CD4-positive, alpha-beta T cell treated with Interleukin-4 for 4 hours (primary cell): ENCODE measurements at regions not wholly inside any gene's neighbourhood (a gene's known extent, or its start where the extent isn't known, plus 50 kb on each side); places are given as distances from the start of the nearest gene placed in this dataset.

Experiments used
- DNase-seq: peaks from one replicate; pipeline ENCODE4 v3.0.0-alpha.2; 2020

DNA sequence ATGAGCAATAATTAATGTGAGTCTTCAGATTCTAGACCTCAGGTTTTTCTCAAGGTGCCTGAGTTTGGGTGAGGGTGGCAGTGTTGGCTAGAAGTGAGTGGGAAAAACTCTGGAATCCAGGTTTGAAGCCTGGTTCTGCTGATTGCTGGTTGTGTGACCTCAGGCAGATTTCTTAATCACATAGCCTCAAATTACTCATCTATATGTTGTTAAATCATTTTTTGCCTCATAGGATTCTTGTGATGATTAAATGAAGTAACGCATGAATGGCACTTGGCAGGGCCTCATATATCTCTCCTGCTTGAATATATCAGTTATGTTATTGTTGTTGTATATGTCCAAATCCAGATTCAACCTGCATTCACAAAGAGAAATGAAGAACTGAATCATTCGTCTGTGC lies 60.5 kb downstream of the NR2F2 start:
- DNase-seq, result no peak

DNA sequence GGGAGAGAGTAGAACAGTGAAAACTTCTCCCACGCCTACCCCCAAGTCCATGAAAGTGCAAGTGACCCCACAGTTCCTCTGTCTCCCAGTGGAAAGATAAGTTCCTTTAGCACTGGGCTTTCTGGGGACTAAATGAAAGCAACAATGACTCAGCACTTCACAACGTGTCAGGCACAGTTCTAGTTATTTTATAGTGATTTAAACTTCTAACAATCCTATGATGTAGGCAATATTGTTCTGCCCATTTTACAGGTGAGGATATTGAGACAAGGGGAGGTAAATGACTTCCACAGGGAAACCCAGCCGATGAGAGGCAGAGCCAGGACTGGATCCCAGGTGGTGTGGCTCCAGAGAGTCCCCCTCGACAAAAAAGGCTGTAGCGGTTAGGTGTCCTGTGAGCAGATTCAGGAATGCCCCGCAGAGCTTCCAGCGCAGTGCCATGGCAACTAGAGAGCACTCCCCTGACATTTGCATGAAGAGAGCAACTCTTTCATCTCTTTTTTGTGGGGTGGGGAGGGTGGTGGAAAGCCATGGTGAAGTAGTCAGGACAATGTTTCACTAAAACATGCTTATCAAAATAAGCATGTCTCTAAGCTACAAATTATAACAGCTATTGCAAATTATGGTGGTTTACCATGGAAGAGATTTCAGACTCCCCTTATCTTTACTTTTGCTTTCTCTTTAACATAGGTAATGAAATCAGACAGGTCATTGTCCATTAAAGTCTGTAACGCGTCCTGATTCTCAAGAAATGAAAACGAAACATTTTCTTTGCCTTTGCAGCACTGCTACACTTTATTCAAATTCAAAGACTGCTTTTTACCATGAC lies 62.1 kb downstream of the NR2F2 start:
- no peak for DNase-seq

DNA sequence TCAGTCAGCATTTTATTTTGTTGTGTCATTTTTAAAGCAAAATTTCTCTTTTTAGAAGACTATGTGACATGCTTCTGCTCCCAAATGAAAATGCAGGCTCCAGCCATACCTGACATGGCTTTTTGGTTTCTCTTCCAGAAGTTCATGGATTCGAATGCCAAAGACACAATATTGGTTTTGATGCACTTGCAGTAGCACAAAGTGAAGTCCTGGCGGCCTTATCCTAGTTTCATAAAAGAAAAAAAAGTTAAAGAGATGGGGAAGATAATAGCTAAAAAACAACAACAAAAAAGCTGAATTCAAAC lies 62.7 kb downstream of the NR2F2 start:
- no peak for DNase-seq

DNA sequence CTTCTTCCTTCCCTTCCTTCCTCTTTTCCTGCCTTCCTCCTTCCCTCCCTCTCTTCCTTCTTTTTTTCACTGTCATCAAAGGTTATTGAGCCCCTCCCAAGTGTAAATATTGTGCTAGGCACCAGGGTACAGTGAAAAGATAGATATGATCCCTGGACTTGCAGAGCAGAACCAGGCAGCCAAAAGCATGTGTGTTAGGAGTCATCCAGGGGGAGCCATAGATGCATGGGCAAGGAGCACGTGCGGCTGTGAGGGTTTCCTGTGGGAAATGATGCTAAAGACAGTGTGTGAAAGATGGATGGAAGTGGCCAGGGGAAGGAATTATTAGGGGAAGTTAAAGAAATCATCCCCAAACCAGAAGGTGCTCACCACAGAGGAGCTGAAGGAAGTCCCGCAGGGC lies 65.2 kb downstream of the NR2F2 start:
- no peak for DNase-seq

DNA sequence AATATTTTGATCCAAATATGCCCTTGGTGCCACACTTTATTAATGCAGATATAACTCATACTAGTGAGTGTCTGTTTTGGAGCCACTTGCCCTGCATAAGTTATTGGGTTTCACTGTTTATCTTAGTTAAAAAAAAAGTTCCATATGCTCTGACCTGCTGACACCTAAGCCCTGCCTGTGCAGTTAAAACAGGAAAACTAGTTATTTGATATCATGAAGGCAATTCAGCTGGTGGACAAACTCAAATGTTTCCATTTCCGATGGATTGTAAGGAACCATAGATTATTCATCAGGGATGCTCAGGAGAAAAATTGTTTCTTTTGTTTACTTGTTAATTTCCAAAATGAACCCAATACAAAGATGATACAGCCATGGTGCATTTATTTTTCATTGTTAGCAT lies 68.3 kb downstream of the NR2F2 start:
- no peak for DNase-seq

DNA sequence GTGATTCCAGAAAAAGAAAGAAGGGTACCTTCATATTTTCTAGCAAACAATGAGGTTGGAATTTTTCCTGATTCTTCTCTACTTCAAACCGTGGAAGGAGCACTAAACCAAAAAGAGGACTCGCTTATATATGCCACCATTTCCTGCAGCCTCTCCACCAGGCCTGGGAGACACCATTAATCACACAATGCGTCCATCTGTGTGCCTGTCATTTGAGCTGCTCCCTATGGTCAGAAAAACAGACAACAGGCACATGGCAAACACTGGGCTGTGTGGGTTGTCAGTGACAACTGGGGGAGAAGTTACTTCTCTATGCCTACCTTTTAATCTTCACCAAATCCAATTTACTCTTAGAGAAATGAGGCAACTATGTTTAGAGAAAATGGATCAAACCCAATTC lies 71.9 kb downstream of the NR2F2 start:
- no peak for DNase-seq

DNA sequence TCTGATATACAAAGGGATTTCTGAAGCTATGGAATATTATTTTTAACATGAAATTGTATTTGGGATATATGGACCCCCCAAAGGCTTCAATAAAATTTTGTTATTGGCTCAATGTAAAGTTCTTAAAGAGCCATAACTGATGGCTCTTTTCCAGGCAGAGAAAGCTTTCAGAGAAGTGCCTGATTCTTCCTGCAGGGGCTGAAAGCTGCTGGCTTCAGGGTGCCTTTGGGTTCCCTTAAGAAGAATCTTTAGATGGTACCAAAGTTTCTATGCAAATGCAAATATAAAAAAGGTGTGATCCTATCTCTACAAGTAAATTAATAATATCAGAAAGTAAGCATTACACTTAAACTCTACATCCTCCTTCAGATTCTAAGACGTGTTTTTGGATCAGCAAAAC lies 72.6 kb downstream of the NR2F2 start:
- no peak for DNase-seq

DNA sequence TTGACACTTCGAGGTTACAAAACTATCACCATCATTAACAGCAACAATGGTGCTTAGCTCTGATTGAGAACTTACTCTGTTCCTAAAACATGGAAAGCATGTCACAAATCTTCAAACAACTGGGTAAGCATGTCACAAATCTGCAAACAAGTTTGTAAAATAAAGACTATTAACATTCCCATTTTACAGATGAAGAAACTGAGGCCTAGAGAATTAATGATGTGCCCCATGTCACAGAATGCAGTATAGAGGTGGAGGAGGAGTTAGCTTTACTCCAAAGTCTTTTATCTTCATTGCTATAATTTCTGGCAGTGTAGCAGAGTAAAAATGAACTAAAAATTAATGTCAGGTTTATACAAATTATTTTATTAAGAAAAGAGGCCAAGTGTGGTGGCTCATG lies 73.4 kb downstream of the NR2F2 start:
- no peak for DNase-seq

DNA sequence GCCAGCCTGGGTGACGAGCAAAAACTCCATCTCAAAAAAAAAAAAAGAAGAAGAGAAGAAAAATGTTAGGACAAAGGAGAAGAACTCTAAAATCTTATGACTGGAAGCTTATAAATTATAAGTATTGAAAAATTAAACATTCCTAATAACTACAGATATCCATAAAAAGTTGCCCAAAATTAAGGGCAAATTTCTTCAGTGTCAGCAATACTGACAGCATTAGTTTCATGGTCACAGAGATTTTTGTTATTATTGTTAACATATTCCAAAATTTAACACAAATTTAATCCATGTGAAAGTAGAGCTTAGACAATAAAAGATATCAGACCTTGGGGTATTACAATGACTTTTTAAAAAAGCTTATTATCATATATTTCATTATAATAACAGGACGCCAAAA lies 74.1 kb downstream of the NR2F2 start:
- no peak for DNase-seq

DNA sequence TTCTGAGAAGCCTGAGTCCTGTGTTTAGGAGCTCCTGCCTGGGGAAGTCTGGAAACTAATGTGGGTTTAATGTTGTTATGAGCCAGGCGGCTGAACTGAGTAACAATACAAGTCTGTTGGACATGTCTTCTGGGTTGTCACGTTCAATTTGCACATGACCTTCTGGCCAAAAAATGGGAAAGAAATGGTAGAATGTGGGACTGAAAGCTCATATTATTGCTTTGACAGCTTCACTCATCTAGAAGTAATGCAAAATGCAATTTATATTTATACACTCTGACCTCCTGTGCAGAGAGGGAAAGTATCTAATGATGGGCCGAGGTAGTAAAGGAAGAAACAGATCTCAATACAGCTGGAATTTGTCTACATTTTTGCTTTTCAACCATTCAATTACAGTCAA lies 75.8 kb downstream of the NR2F2 start:
- DNase-seq, result no peak

DNA sequence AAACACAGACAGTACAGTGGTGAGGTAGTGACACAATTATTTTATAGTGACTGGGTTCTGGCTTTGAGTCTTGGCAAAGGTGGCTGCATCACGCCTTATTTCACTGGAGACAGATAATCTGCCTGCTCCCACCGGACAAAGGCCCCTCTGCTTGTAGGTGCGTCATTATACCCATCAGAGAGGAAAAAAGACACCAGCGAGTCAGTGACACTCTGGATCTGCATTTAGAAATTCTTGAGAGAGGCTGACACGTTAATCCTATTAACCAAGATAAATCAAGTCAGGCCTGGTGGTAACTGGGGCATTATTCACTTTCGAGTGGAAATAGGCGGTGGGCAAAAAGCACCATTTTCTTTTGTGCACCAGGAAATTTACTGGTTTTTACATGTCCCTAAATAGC lies 76.2 kb downstream of the NR2F2 start:
- no peak for DNase-seq

DNA sequence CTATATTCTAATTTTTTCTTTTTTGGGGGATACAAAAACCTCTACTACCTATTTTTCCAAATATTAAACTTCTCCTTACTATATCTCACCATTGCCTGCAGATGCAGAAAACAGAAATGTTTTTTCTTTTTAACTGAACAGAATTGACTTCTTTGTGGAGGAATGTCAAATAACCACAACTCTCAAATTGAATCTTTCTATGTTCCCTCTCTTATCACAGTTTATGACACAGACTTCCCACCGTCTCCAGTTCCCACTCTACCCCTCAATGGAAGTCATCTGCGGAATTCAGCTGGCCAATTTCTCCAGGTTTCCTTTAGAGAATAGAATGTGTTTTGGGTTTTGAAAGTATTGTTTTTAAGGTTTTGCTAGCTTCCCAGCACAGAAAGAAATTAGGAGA lies 77.0 kb downstream of the NR2F2 start:
- DNase-seq, result no peak

DNA sequence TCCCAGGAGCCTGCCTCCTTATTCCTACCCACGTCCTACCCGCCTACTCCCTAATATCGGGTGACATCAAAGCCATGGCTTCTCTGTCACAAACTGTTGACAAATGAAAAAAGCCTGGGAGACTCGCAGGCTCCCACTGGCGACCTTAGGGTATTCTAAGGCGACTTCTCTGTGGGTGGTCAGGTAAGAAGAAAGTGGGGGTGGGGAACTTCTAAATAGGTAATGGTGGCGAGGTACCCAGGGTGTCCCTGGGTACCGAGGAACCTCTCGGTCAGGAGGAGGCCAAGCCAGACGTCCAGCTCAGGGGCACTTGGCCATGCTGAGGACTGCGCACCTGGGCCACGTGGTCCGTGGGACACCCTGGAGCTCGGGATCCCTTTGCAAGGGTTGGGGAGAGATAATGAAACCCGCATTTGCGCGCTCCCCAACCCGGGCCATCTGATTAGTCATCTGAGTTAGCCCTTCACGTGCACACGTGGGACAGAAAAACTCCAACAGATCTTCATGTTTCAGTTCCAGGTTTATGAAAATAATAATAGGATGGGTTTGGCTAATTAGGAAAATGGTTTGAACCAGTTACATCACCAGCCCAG lies 78.2 kb downstream of the NR2F2 start:
- DNase-seq, result no peak

DNA sequence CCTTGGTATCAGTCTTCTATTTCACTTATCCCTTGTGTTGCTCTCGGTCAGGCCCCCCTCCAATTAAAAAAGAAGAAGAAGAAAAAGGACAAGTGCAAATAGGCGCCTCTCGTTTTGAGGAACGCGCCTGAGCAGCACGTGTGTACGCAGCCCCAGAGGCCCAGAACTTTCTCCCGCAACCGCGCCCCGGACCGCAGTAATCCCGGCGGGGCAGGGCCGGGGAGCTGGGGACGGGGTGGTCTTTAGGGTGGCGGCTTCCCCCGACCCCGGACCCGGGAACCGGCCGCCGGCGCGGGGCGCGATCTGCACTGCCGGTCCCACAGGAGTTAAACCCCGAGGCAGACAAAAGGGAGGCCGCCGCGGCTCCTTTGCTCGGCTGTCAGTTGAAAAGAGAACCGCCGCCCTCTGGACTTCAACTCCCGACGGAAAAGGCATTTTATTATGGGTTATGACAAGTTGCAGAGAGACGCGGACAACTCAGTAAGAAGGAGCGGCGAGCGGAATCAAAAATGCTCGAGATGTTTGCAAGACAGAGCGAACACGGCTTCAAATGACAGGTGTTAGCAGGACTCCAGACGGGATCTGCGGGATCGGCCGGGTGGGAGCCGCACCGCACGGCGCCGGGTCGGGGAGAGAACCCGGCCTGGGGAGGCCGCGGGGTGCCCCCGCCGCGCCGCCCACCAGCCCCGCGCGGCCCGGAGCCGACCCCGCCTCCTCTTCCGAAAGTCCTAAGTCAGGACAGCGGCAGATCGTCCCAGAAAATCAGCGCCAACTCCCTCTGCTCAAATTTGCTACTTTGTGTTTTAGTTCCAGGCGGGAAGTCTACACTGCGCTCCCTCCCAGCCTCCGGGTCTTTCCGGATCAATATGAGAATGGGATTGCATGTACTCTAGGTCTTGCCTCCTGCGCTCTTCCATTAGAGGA lies 79.0 kb downstream of the NR2F2 start:
- no peak for DNase-seq

DNA sequence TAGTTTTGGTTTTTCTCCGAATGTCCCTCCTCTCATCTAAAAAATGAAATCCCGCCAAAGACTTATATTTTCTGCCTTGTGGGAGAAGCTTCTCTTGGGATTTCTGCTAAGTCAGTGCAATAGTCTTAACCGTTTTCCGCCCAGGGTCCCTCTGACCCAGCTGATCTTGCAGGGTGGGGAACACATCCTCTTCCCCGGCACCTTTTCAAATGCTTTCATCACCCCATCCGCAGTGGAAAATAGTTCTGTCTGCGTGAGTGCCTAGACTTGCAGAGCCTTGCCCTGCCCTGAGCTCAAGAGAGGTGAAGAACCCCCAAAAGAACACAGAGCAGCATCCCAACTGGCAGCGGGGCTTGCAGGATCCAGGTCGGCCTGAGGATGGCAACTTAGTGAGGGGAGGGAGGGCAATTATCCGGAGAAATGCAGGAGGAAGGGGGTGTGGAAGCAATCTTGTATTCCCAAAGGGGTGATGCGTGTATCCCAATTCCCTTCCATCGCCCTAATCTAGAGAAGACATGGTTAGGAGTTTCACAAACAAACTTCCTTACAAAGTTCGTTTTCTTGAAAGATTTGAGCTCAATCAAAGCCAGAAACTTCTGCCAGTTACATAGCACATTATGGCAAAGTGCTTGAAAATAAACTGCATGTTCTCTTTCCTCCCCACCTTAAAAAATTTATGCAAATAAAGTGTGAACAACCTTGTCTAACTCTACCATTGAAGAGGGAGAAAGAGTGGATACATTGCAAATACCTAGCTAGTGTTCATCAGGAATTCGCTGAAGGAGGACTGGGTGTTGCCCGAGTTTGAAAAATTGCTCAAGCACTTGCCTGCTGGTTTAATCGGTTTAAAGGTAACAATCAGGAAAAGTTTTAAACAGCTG lies 79.9 kb downstream of the NR2F2 start:
- DNase-seq, result no peak

DNA sequence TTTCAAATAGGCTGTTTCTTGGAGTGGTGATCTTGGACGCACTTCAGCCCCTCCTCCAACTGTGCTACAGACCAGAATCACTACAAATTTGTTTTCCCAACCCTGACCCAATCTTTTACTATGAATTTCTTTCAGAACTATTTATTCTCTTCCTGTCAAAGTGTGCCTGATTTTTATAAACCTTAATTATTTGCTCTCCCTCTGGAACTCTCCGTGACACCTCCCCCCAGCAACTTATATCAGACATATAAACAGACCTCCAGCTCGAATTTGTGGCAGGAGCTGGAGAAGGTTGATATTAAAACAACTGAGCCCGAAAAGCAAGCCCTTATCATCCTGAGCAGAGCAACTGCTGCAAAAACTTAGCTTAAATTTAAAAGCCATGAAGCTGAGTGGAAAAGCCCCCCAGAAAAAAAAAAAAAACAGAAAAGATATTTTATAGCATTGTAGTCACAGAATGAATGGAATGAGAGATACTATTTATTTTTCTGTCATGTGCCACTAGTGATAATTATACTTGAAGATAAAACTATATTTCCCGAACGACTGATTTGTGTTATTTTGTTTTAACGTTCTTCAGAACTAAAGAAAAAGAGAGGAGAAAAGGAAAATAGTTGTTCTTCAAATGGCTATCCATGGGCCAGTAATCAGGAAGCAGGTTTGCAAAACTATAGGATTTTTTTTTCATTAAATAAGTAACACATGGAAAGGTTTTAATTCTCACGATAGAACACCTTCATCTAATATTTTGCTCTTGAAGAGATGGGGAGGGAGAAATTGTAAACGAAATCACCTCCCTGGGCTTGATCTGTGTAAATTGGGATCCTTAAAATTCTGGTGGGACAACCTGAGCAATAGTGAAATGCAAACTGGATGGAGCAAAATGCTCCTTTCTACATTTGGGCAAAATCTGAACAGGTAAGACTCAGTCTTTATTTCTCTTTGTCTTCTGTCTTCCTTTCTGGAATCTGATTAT lies 80.8 kb downstream of the NR2F2 start:
- no peak for DNase-seq

DNA sequence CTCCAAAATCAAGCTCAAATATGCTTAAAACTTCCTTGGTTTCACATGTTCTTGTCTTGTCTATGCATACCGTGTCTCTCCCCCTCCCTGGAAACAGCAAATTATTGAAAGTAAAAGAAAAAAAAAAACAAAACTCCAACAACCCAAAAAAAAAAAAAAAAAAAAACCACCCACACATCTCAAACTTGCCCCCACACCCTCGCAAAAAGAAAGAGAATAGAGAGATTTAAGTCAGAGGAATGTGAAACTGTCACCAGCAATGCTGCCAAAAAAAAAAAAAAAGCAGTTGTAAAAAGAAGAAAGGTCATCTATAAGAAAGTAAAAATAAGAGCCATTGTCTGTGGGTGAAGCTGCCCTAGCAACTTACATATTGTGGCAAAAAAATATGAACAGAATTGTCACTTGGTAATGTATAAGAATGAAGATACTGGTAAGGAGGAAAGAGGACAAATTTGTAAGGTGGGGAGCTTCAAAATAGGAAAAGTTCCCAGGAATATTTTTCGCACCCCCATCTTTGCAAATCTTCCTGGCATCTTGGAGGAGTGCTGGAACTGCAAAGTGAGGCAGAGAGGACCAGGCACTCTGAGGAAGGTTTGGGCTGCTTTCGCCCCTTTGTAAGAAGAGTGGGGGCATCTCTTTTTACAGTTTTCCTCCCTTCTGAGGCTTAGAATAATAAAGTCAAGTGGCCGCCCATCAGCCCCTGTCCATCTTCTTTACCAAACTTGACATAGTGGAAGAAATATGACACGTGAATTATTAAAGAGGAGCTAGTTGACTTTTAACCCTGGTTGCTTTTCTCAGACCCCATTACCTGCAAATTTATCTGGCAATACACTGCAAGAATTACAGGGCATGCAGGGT lies 81.8 kb downstream of the NR2F2 start:
- DNase-seq, result no peak

DNA sequence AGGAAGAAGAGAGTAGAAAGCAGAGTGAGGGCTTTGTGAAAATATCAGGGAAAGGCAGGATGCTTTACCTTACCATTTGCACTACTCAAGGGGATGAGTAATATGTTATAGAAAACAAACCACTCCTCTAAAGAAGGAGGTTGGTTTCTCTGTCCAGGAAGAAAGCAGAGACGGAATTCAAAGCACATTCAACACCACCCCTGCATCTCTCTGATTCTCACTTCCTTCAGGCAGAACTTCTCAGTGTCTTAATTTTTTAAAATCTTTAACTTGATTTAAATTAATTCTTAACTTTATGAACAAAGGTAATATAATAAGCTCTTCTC lies 82.4 kb downstream of the NR2F2 start:
- DNase-seq, result no peak

DNA sequence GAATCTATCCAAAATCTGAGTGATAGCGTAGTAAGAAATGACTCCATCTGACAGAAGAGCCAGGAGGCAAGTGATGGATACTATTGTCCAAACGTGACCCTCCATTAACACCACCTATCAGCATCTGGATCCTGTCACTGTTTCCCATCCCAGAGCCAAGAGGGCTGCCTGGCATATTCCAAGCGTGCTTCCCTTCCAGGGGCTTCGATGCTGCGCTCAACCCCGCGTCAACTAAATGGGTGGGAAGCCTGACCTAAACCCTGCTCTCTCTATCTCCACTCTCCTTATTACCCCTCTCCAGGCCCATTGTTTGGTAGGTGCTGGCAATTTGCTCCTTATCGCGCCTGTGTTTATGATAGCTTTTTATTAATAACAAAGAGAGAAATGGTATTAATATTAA lies 83.2 kb downstream of the NR2F2 start:
- DNase-seq, result no peak

DNA sequence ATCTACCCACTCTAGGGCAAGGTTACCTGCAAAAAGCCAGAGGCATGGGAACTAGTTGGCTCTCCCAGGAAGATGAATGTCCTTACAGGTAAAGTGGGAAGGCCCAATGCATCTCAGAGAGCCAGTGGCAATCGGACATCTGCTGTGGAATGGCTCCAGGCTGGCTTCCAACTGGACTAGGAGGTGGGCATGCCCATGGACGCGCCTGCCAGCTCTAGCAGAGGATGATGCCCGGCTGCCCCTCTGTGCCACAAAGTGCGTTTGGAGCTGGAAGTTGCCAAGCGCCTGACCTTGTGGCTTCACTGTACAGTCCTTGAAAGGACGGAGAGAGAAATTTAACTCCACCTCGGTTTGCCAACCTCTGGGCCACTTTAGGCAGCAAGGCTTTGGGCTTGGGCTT lies 84.4 kb downstream of the NR2F2 start:
- no peak for DNase-seq
